ENCODE measurements at regions not wholly inside any gene's neighbourhood (a gene's known extent, or its start where the extent isn't known, plus 50 kb on each side); places are given as distances from the start of the nearest gene placed in this dataset.

DNA sequence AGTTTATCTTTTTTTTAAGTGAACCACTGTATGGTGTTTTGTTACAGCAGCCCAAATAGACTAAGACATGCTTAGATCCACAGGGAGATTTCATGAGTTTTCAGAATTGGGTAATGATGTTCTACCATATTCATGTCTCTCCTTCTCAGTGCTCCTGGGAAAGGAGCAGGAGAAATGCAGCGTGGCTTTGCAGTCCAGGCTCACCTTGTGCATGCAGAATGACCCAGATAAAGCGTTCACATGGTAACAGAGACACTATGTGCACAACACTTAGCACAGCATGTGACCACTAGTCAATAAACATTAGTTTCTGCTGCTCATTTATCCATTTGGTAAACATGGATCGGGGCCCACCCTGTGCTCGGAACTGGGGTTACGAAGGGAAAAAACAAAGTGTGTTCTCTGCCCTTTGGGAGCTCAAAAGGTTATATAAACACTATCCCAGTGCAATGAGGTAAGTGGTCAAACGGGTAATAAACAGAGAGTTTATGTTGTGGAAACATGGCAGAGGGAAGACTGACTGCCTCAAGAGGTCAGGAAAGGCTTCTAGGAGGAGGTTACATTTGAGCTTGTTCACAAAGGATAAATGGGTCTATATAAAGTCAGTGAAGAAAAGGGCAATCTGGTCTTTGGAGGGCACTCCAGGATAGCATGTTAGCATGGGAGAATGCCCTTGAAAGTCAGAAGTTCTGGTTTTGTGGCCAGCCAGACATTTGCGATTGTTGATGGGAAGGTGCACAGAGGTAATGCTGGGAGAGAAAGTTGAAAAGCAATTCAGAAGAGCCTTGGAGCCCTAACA is 299.2 kb downstream of the TDRD15 start (continued):
- TF ChIP-seq ZHX2 (IDR thresholded peaks at IDR 0.05; ENCODE audit: low read depth): no peak
- no peak for TF ChIP-seq ZHX2 (CRISPR knock-in tag; IDR thresholded peaks at IDR 0.05; ENCODE audit: borderline replicate concordance)
- no peak for TF ChIP-seq ZNF782 (CRISPR knock-in tag; IDR thresholded peaks at IDR 0.05; ENCODE audit: borderline replicate concordance)
- TF ChIP-seq ZNF792 (CRISPR knock-in tag; IDR thresholded peaks at IDR 0.05): peak; percentile 52; the same call in 1 of the 2 replicates
- TF ChIP-seq MAFG (CRISPR knock-in tag; IDR thresholded peaks at IDR 0.05): no peak
- no peak for TF ChIP-seq ZNF788 (CRISPR knock-in tag; IDR thresholded peaks at IDR 0.05; ENCODE audit: borderline replicate concordance)
- no peak for TF ChIP-seq SIX4 (CRISPR knock-in tag; IDR thresholded peaks at IDR 0.05)
- TF ChIP-seq RORA (CRISPR knock-in tag; IDR thresholded peaks at IDR 0.05): peak; percentile 56; the same call in 1 of the 2 replicates
- TF ChIP-seq HNRNPLL (IDR thresholded peaks at IDR 0.05; ENCODE audit: low read depth, low read length, poor library complexity, severe bottlenecking): no peak
- TF ChIP-seq ZNF546 (CRISPR knock-in tag; conservative IDR thresholded peaks at IDR 0.05): no peak
- TF ChIP-seq TCF7 (IDR thresholded peaks at IDR 0.05; ENCODE audit: low read depth): no peak
- TF ChIP-seq ZNF101 (CRISPR knock-in tag; IDR thresholded peaks at IDR 0.05; ENCODE audit: borderline replicate concordance, low read depth): no peak
- TF ChIP-seq, protein P1, sequence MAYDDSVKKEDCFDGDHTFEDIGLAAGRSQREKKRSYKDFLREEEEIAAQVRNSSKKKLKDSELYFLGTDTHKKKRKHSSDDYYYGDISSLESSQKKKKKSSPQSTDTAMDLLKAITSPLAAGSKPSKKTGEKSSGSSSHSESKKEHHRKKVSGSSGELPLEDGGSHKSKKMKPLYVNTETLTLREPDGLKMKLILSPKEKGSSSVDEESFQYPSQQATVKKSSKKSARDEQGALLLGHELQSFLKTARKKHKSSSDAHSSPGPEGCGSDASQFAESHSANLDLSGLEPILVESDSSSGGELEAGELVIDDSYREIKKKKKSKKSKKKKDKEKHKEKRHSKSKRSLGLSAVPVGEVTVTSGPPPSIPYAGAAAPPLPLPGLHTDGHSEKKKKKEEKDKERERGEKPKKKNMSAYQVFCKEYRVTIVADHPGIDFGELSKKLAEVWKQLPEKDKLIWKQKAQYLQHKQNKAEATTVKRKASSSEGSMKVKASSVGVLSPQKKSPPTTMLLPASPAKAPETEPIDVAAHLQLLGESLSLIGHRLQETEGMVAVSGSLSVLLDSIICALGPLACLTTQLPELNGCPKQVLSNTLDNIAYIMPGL (CRISPR knock-in tag; IDR thresholded peaks at IDR 0.05; ENCODE audit: borderline replicate concordance in 1 of 2, low read depth in 1 of 2): peak in 1 of 2 experiments; percentile 27; a peak in 1 of 4 replicates
- no peak for TF ChIP-seq HMGA1 (CRISPR knock-in tag; conservative IDR thresholded peaks at IDR 0.05)
- no peak for TF ChIP-seq KDM3A (CRISPR knock-in tag; IDR thresholded peaks at IDR 0.05; ENCODE audit: low read depth)
- TF ChIP-seq, protein P2, sequence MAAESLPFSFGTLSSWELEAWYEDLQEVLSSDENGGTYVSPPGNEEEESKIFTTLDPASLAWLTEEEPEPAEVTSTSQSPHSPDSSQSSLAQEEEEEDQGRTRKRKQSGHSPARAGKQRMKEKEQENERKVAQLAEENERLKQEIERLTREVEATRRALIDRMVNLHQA (CRISPR knock-in tag; IDR thresholded peaks at IDR 0.05): no peak
- TF ChIP-seq ZKSCAN8 (CRISPR knock-in tag; IDR thresholded peaks at IDR 0.05; ENCODE audit: borderline replicate concordance): no peak
- TF ChIP-seq GATA4 (IDR thresholded peaks at IDR 0.05; ENCODE audit: borderline replicate concordance, low read depth): no peak
- no peak for TF ChIP-seq SMC3 (IDR thresholded peaks at IDR 0.05; ENCODE audit: low read length)
- no peak for TF ChIP-seq NRL (CRISPR knock-in tag; IDR thresholded peaks at IDR 0.05; ENCODE audit: borderline replicate concordance)
- no peak for TF ChIP-seq ZNF264 (CRISPR knock-in tag; IDR thresholded peaks at IDR 0.05)
- TF ChIP-seq ZKSCAN5 (CRISPR knock-in tag; IDR thresholded peaks at IDR 0.05): no peak

All from HepG2 (cell line).